Mesenchymal stem cell (in vitro differentiated cells and primary cell): ENCODE measurements at regions not wholly inside any gene's neighbourhood (a gene's known extent, or its start where the extent isn't known, plus 50 kb on each side); places are given as distances from the start of the nearest gene placed in this dataset.

Experiments used
- DNase-seq: peaks from one replicate; pipeline ENCODE4 v3.0.0-alpha.2; 2013
- H2AFZ ChIP-seq: one replicate; pipeline ENCODE4 v1.6.1; 2013; ENCODE audit warnings: low read depth, mild to moderate bottlenecking, control low read depth, inconsistent platforms, low read length, moderate library complexity
- H2AK5ac ChIP-seq: 2 replicates; pipeline ENCODE4 v1.6.1; 2013; ENCODE audit warnings: low read length, moderate library complexity, mild to moderate bottlenecking, inconsistent platforms; ENCODE audit not compliant: severe bottlenecking
- H2BK120ac ChIP-seq: one replicate; pipeline ENCODE4 v1.6.1; 2013; ENCODE audit warnings: low read depth, mild to moderate bottlenecking, inconsistent platforms, low read length, moderate library complexity
- H2BK12ac ChIP-seq, 2 experiments: one replicate each; pipeline ENCODE4 v1.6.1; 2013; ENCODE audit warnings: inconsistent platforms in 2 of 2, low read length in 2 of 2, mild to moderate bottlenecking in 2 of 2, moderate library complexity in 2 of 2, control low read depth in 1 of 2
- H2BK15ac ChIP-seq: one replicate; pipeline ENCODE4 v1.6.1; 2013; ENCODE audit warnings: mild to moderate bottlenecking, low read depth, inconsistent platforms; ENCODE audit not compliant: poor library complexity, severe bottlenecking
- H2BK5ac ChIP-seq: 2 replicates; pipeline ENCODE4 v1.6.1; 2013; ENCODE audit warnings: low read depth, mild to moderate bottlenecking, low read length, control low read depth, inconsistent platforms; ENCODE audit not compliant: poor library complexity, severe bottlenecking
- H3K14ac ChIP-seq, 2 experiments: one replicate each; pipeline ENCODE4 v1.6.1; 2013; ENCODE audit warnings: inconsistent platforms in 2 of 2, low read length in 2 of 2, control low read depth in 1 of 2, mild to moderate bottlenecking in 1 of 2, moderate library complexity in 1 of 2
- H3K18ac ChIP-seq, 2 experiments: one replicate each; pipeline ENCODE4 v1.6.1; 2013; ENCODE audit warnings: inconsistent platforms in 2 of 2, low read length in 2 of 2, control low read depth in 1 of 2, low read depth in 1 of 2, mild to moderate bottlenecking in 1 of 2
- H3K23ac ChIP-seq, 2 experiments: one replicate each; pipeline ENCODE4 v1.6.1; 2013; ENCODE audit warnings: inconsistent platforms in 2 of 2, low read length in 2 of 2, mild to moderate bottlenecking in 2 of 2, moderate library complexity in 2 of 2, control low read depth in 1 of 2
- H3K27ac ChIP-seq: 2 replicates; pipeline ENCODE4 v1.5.1; 2013; ENCODE audit warnings: mild to moderate bottlenecking, moderate library complexity, low read length, control low read depth, inconsistent platforms; ENCODE audit not compliant: poor library complexity, severe bottlenecking
- H3K27me3 ChIP-seq, 2 experiments: 2 replicates each; pipeline versions ENCODE4 v1.6.1 to v1.7.0; 2013; ENCODE audit warnings: low read length in 2 of 2, mild to moderate bottlenecking in 2 of 2, moderate library complexity in 2 of 2, control low read depth in 1 of 2, inconsistent platforms in 1 of 2; ENCODE audit not compliant: control insufficient read depth in 1 of 2, insufficient read depth in 1 of 2
- H3K36me3 ChIP-seq, 2 experiments: 2 replicates each; pipeline versions ENCODE4 v1.6.1 to v1.7.0; 2013; ENCODE audit warnings: low read length in 2 of 2, control low read depth in 1 of 2, inconsistent platforms in 1 of 2, low read depth in 1 of 2, mild to moderate bottlenecking in 1 of 2; ENCODE audit not compliant: insufficient read depth in 2 of 2, control insufficient read depth in 1 of 2
- H3K4ac ChIP-seq, 2 experiments: one replicate each; pipeline ENCODE4 v1.6.1; 2013; ENCODE audit warnings: inconsistent platforms in 2 of 2, low read length in 2 of 2, mild to moderate bottlenecking in 2 of 2, moderate library complexity in 2 of 2, control low read depth in 1 of 2, low read depth in 1 of 2
- H3K4me1 ChIP-seq: 2 replicates; pipeline ENCODE4 v1.6.1; 2013; ENCODE audit warnings: low read depth, low read length, control low read depth; ENCODE audit not compliant: control insufficient read depth, insufficient read depth
- H3K4me2 ChIP-seq: 2 replicates; pipeline ENCODE4 v1.6.1; 2013; ENCODE audit warnings: low read length, mild to moderate bottlenecking, inconsistent platforms; ENCODE audit not compliant: poor library complexity, severe bottlenecking
- H3K4me3 ChIP-seq, 2 experiments: 2 replicates each; pipeline versions ENCODE4 v1.5.1 to v1.7.0; 2013; ENCODE audit warnings: low read length in 2 of 2, mild to moderate bottlenecking in 2 of 2, control low read depth in 1 of 2, low read depth in 1 of 2; ENCODE audit not compliant: insufficient read depth in 1 of 2
- H3K79me1 ChIP-seq: replicated peaks from 2 replicates; pipeline ENCODE4 v1.6.1; 2013; ENCODE audit warnings: mild to moderate bottlenecking, control low read depth, low read length, inconsistent platforms; ENCODE audit not compliant: poor library complexity, severe bottlenecking
- H3K9ac ChIP-seq: 2 replicates; pipeline ENCODE4 v1.7.0; 2013; ENCODE audit warnings: mild to moderate bottlenecking, low read length, moderate library complexity
- H3K9me3 ChIP-seq: 2 replicates; pipeline ENCODE4 v1.7.0; 2013; ENCODE audit warnings: mild to moderate bottlenecking, low read length; ENCODE audit not compliant: control insufficient read depth
- H4K8ac ChIP-seq: one replicate; pipeline ENCODE4 v1.6.1; 2013; ENCODE audit warnings: inconsistent platforms, mild to moderate bottlenecking, low read length, moderate library complexity
- H4K91ac ChIP-seq: one replicate; pipeline ENCODE4 v1.6.1; 2013; ENCODE audit warnings: mild to moderate bottlenecking, low read length, inconsistent platforms
- WGBS: methylation state at CpG from one replicate; pipeline ENCODE4 v1.1.7; 2013; ENCODE audit warnings: mixed read lengths; 5-methylcytosine and 5-hydroxymethylcytosine counted together

DNA sequence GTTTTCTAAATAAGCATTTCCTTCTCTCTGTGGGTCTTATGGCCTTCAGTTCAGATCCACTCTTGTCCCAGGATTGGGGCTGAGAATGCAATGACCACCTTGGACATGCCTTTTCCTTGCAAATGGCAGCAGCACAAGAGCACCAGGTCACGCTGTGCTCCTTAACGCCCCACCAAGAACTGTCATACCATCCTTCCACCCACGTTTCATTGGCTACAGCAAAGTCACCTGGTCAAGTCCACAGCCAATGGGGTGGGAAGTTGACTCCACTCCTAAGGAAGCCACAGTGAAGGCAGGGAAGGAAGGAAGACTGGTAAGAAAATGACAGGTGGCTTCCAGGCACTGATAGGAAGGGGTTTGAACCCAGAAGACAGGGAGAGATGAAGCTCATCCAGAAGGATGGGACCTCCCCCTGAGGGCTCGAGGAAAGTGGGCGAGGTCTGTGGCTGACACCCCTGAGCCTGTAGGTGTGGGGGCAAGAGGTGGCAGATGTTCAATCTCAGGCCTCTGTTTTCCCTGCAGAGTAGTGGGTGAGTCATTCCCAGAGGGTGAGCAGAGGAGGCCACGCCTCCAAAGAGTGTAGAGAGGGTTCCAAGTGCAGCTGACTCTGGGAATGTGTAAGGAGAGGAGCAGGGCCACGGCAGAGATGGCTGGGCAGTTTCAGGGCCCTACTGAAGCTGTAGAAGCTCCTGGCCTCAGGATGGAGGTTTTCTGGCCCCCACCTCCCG, 113.5 kb upstream of the VRK1 start:
- H3K4me3 ChIP-seq, result no peak overlapping the region
- no peak overlapping the region for H3K27ac ChIP-seq
- no peak for DNase-seq
- no peak overlapping the region for H3K23ac ChIP-seq
- H3K79me1 ChIP-seq, result no peaks in the 10 kb centered on the region
- H4K91ac ChIP-seq, result no peak overlapping the region
- no peak overlapping the region for H3K18ac ChIP-seq
- no peak overlapping the region for H3K14ac ChIP-seq
- no peak overlapping the region for H3K4me2 ChIP-seq
- H3K9ac ChIP-seq, result no peak overlapping the region
- H3K36me3 ChIP-seq, result no peaks in the 10 kb centered on the region
- no peak overlapping the region for H3K4ac ChIP-seq
- no peak overlapping the region for H2BK120ac ChIP-seq
- H4K8ac ChIP-seq, result no peak overlapping the region
- no peak overlapping the region for H2BK12ac ChIP-seq
- peaks cover 0 to 4% of the 10 kb centered on the region in 2 experiments for H3K27me3 ChIP-seq
- H2BK15ac ChIP-seq, result no peak overlapping the region
- H3K4me1 ChIP-seq, result no peaks in the 10 kb centered on the region
- no peaks in the 10 kb centered on the region for H3K9me3 ChIP-seq
- H2AFZ ChIP-seq, result no peak overlapping the region
- no peak overlapping the region for H2AK5ac ChIP-seq
- 56% methylated on average over 6 of the region's 8 CpGs for WGBS
- H2BK5ac ChIP-seq, result no peak overlapping the region

DNA sequence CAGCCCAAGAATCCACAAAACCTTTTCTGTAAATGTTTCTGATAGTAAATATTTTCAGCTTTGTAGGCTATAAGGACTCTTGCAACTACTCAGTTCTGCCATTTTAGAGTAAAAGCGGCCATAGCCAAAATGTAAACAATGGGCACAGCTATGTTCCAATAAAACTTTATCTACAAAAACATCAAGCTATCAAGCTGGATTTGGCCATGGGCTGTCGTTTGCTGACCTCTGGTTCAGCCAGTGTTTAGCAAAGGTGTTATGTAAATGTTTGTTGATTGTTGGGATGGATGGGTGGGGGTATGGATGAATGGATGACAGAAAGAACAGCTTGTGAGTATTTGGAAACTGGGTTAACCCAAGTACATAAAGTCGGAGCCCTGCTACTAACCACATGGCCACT, 111.1 kb upstream of the VRK1 start:
- Histone ChIP-seq H3K36me3 (no peaks in the 10 kb centered on the region), H3K18ac (no peak overlapping the region)

DNA sequence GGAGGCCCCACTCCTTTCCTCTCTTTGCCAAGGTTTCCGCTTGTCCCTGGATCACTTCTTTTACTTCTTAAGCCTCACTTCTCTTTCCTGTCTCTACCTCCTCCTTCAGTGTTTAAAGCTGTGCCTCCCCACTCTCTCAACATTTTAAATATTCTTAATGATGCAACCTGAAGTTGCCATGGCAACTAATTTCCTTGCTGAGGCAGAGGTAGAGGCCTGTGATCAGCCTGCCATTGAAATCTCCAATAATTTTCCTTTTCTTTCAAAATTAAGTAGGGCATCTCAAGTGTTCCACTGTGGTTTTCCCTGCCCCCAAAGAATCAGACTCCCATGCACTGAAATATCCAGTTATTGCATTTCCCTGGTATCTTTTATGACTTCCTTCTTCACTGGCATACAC, 108.6 kb upstream of the VRK1 start:
- no peak overlapping the region for H2BK5ac ChIP-seq
- no peaks in the 10 kb centered on the region for H3K79me1 ChIP-seq
- H3K9ac ChIP-seq, result no peak overlapping the region
- H3K18ac ChIP-seq, result no peak overlapping the region
- no peaks in the 10 kb centered on the region for H3K9me3 ChIP-seq
- no peak overlapping the region for H2BK12ac ChIP-seq
- peaks cover 0 to 5% of the 10 kb centered on the region in 2 experiments for H3K27me3 ChIP-seq
- H2AK5ac ChIP-seq, result no peak overlapping the region
- DNase-seq, result no peak
- H3K4me3 ChIP-seq, result no peak overlapping the region
- H2BK120ac ChIP-seq, result no peak overlapping the region
- H3K4me2 ChIP-seq, result no peak overlapping the region
- no peak overlapping the region for H4K91ac ChIP-seq
- no peak overlapping the region for H3K23ac ChIP-seq
- H3K4me1 ChIP-seq, result no peaks in the 10 kb centered on the region
- no peak overlapping the region for H2AFZ ChIP-seq
- no peak overlapping the region for H2BK15ac ChIP-seq
- no peak overlapping the region for H3K14ac ChIP-seq
- no peak overlapping the region for H3K27ac ChIP-seq
- H3K36me3 ChIP-seq, result no peaks in the 10 kb centered on the region
- WGBS, result 93% methylated on average over 1 of the region's 1 CpG
- H3K4ac ChIP-seq, result no peak overlapping the region
- H4K8ac ChIP-seq, result no peak overlapping the region

More for the DNA sequence above, 111.1 kb upstream of the VRK1 start:
- no peak for DNase-seq
- Histone ChIP-seq H2BK120ac (no peak overlapping the region), H4K91ac (no peak overlapping the region), H3K23ac (no peak overlapping the region), H3K9me3 (no peaks in the 10 kb centered on the region), H3K4me3 (no peak overlapping the region), H2BK12ac (no peak overlapping the region), H3K27me3 (peaks cover 0 to 4% of the 10 kb centered on the region in 2 experiments), H2BK5ac (no peak overlapping the region), H2BK15ac (no peak overlapping the region), H3K4me1 (no peaks in the 10 kb centered on the region), H3K79me1 (no peaks in the 10 kb centered on the region), H3K4ac (no peak overlapping the region), H3K9ac (no peak overlapping the region), H3K14ac (no peak overlapping the region), H2AFZ (no peak overlapping the region), H3K27ac (no peak overlapping the region), H2AK5ac (no peak overlapping the region), H3K4me2 (no peak overlapping the region), H4K8ac (no peak overlapping the region)
- 61% methylated on average over 3 of the region's 3 CpGs for WGBS

DNA sequence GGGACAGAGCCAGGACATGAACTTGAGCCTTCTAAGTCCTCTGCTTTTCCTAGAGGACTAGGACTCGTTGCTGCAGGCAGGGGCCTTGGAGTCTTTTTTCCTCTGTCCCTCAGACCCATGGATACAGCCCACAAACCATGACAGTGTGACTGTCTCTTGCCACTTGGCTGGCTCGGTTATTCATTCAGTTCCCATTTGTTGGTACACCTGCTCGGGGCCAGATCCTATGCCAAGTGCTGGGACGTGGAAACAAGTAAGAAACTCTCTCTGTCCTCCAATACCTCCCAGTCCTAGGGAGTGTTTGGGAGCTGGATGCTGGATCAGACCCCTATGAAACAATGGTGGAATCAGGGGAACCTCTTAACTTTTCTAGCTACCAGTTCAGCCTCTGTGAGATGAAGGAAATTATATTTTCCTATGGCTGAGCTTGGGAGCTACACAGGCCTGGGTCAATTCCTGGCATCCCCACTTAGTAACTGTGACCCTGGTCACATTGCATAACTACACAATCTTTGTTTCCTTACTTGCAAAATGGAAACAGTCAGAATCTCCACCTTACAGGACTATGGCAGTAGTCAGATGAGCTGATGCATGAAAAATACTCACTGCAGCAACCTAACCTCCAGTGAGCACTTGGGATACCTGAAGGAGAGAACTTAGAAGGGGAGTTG, 106.3 kb upstream of the VRK1 start:
- H4K91ac ChIP-seq, result no peak overlapping the region
- H2BK15ac ChIP-seq, result no peak overlapping the region
- H3K27ac ChIP-seq, result no peak overlapping the region
- H3K14ac ChIP-seq, result no peak overlapping the region
- no peaks in the 10 kb centered on the region for H3K36me3 ChIP-seq
- DNase-seq, result no peak
- H3K4me2 ChIP-seq, result no peak overlapping the region
- H3K23ac ChIP-seq, result no peak overlapping the region
- H2AFZ ChIP-seq, result no peak overlapping the region
- H3K9ac ChIP-seq, result no peak overlapping the region
- H2BK5ac ChIP-seq, result no peak overlapping the region
- no peaks in the 10 kb centered on the region for H3K79me1 ChIP-seq
- H3K18ac ChIP-seq, result no peak overlapping the region
- H2BK12ac ChIP-seq, result no peak overlapping the region
- no peaks in the 10 kb centered on the region for H3K9me3 ChIP-seq
- H3K4me1 ChIP-seq, result no peaks in the 10 kb centered on the region
- H3K4me3 ChIP-seq, result no peak overlapping the region
- no peak overlapping the region for H2BK120ac ChIP-seq
- peaks cover 0 to 14% of the 10 kb centered on the region in 2 experiments for H3K27me3 ChIP-seq
- no peak overlapping the region for H4K8ac ChIP-seq
- H2AK5ac ChIP-seq, result no peak overlapping the region
- 53% methylated on average over 3 of the region's 4 CpGs for WGBS
- H3K4ac ChIP-seq, result no peak overlapping the region
